Karpas-422 (cell line): ENCODE measurements at regions not wholly inside any gene's neighbourhood (a gene's known extent, or its start where the extent isn't known, plus 50 kb on each side); places are given as distances from the start of the nearest gene placed in this dataset.

Experiments used
- DNase-seq: peaks from one replicate; pipeline ENCODE4 v3.0.0-alpha.2; 2015
- H2AFZ ChIP-seq: fragments of 200-600 bp; sonication (generic); 2 replicates; pipeline ENCODE4 v1.6.1; 2014; ENCODE audit warnings: antibody characterized with exemption, low read length, mixed read lengths
- H3K27ac ChIP-seq: fragments of 200-600 bp; sonication (generic); 2 replicates; pipeline ENCODE4 v1.5.1; 2014; ENCODE audit warnings: mild to moderate bottlenecking, low read length, moderate library complexity
- H3K27me3 ChIP-seq: fragments of 200-600 bp; sonication (generic); 2 replicates; pipeline ENCODE4 v1.6.1; 2014; ENCODE audit warnings: low read length, mixed read lengths
- H3K36me3 ChIP-seq: fragments of 200-600 bp; sonication (generic); 2 replicates; pipeline ENCODE4 v1.6.1; 2014; ENCODE audit warnings: low read length, mixed read lengths; ENCODE audit not compliant: insufficient read depth
- H3K4me1 ChIP-seq: fragments of 200-600 bp; sonication (generic); 2 replicates; pipeline ENCODE4 v1.6.1; 2014; ENCODE audit warnings: mild to moderate bottlenecking, low read length, mixed read lengths
- H3K4me2 ChIP-seq: fragments of 200-600 bp; sonication (generic); 2 replicates; pipeline ENCODE4 v1.6.1; 2014; ENCODE audit warnings: low read length, low read depth, mild to moderate bottlenecking; ENCODE audit not compliant: poor library complexity, severe bottlenecking
- H3K4me3 ChIP-seq: fragments of 200-600 bp; sonication (generic); 2 replicates; pipeline ENCODE4 v1.5.1; 2014; ENCODE audit warnings: mild to moderate bottlenecking, antibody characterized with exemption, low read length, mixed read lengths
- H3K79me2 ChIP-seq: fragments of 200-600 bp; sonication (generic); 2 replicates; pipeline ENCODE4 v1.6.1; 2014; ENCODE audit warnings: mild to moderate bottlenecking, low read length, mixed read lengths
- H3K9ac ChIP-seq: fragments of 200-600 bp; sonication (generic); 2 replicates; pipeline ENCODE4 v1.6.0; 2014; ENCODE audit warnings: low read length
- H3K9me2 ChIP-seq: fragments of 200-600 bp; sonication (generic), shearing (Covaris generic); replicated peaks from 2 replicates; pipeline ENCODE4 v1.6.0; 2014; ENCODE audit warnings: mild to moderate bottlenecking, low read length, moderate library complexity; ENCODE audit not compliant: insufficient read depth
- H3K9me3 ChIP-seq: fragments of 300-700, 200-600 bp; sonication (generic); 2 replicates; pipeline ENCODE4 v1.6.1; 2014; ENCODE audit warnings: low read length, mixed read lengths
- H4K20me1 ChIP-seq: fragments of 200-600 bp; sonication (generic); 2 replicates; pipeline ENCODE4 v1.6.1; 2014; ENCODE audit warnings: mild to moderate bottlenecking, antibody characterized with exemption, low read length, low read depth; ENCODE audit not compliant: insufficient read depth

DNA sequence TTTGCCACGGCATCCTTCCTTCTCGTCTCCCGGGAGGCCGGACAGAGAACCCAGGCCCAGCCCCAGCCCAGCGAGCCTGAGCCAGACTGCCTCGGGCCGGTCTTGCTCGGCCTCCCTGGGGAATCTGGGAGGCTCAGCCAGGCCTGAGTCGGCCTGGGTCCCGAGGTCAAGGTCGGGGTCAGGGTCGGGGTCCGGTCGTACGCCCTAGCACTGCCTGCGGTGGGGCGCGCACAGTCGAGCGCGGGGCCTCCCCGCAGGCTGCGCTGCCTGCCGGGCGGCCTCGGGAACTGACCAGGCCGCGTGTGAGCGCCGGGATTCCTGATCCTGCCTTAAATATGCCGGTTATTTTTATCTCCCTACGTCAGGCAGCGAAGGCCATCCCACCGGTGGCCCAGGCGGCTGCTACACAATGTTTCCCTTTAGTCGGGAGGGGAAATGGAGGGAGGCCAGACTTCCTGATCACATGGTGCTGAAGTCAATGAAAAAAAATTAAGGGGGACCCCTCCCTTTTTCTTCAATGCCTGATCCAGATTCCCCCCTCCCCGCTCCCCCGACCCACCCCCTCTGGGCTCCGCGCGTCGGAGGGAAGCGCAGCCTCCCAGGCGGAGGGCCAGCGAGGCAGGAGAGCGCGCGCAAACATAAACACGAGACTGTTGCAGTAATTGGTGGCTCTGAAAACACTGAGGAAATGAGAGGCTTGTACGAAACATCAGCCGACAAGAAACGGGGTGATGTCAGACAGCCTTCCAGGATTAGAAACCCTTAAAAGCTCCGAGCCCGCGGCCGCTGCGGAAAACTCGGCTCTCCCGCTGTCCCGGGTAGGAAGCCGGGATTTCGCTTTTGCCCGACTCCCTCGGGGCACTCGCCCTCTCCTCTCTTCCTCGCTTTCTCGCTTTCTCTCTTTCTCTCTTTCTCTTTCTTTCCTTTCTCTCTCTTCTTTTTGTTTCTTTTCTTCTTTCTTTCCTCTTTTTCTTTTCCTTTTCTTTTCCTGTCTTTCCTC, 148.2 kb upstream of the KLF4 start:
- Histone ChIP-seq H3K4me1 (no peaks in the 10 kb centered on the region), H3K36me3 (no peaks in the 10 kb centered on the region), H4K20me1 (no peaks in the 10 kb centered on the region), H3K27me3 (no peaks in the 10 kb centered on the region; the same call in 1 of the 2 replicates), H3K4me2 (no peak overlapping the region), H2AFZ (no peak overlapping the region), H3K79me2 (no peaks in the 10 kb centered on the region), H3K9ac (no peak overlapping the region), H3K9me2 (no peaks in the 10 kb centered on the region), H3K9me3 (no peaks in the 10 kb centered on the region), H3K27ac (no peak overlapping the region), H3K4me3 (no peak overlapping the region)
- no peak for DNase-seq

- no peak overlapping the region for H3K4me2 ChIP-seq
- H3K4me3 ChIP-seq, result no peak overlapping the region
Measured at GRCh38 chr9:107636571-107637381, 147.2 kb upstream of the KLF4 start.

GRCh38 chr9:107635803-107636174, 146.2 kb upstream of the KLF4 start:
- H3K36me3 ChIP-seq, result no peaks in the 10 kb centered on the region
- H3K79me2 ChIP-seq, result no peaks in the 10 kb centered on the region
- H3K4me1 ChIP-seq, result no peaks in the 10 kb centered on the region
- no peaks in the 10 kb centered on the region for H4K20me1 ChIP-seq
- no peak overlapping the region for H3K9ac ChIP-seq
- no peaks in the 10 kb centered on the region; the same call in 1 of the 2 replicates for H3K27me3 ChIP-seq
- no peak overlapping the region for H3K4me2 ChIP-seq
- H3K4me3 ChIP-seq, result no peak overlapping the region
- H3K9me2 ChIP-seq, result no peaks in the 10 kb centered on the region
- no peak overlapping the region for H2AFZ ChIP-seq
- no peak overlapping the region for H3K27ac ChIP-seq
- DNase-seq, result no peak
- H3K9me3 ChIP-seq, result no peaks in the 10 kb centered on the region

More at GRCh38 chr9:107636571-107637381, 147.2 kb upstream of the KLF4 start:
- H3K9ac ChIP-seq, result no peak overlapping the region
- no peak overlapping the region for H2AFZ ChIP-seq
- no peaks in the 10 kb centered on the region for H4K20me1 ChIP-seq
- H3K27ac ChIP-seq, result no peak overlapping the region
- H3K4me1 ChIP-seq, result no peaks in the 10 kb centered on the region
- H3K27me3 ChIP-seq, result no peaks in the 10 kb centered on the region; the same call in 1 of the 2 replicates
- no peaks in the 10 kb centered on the region for H3K79me2 ChIP-seq
- DNase-seq, result no peak
- H3K36me3 ChIP-seq, result no peaks in the 10 kb centered on the region
- no peaks in the 10 kb centered on the region for H3K9me2 ChIP-seq
- H3K9me3 ChIP-seq, result no peaks in the 10 kb centered on the region

DNA sequence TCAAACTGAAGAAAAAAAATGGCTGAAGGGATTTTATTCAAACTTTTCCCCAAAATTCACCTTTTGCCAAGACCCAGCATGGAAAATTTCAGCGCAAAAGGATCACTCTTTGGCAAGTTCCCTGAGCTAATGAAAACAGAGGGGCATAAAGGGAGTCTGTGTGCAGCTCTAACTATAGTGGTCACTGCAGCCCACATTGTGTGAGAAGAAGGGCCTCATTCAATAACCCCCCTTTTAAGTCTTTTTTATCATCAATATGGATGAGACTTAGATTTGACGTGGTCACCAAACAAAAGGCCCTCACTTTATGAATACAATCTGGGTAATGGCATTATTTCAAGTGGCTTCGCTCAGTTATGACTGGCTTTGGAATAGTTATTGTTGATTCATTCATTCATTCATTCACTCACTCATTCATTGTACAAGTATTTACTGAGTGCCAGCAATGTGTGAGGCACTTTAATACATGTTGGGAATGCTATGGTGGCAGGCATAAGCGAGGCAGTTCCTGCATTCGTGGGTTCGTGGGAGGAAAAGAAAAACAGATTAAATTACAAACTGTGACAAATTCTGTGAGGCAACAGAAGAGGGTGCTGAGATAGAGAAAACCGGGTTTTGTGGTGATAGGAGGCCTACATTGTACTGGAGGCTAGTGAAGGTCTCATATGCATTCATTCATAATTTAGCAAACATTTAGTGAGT, 145.7 kb upstream of the KLF4 start:
- no peak for DNase-seq
- no peaks in the 10 kb centered on the region for H3K9me3 ChIP-seq
- H3K4me1 ChIP-seq, result no peaks in the 10 kb centered on the region
- H3K9ac ChIP-seq, result no peak overlapping the region
- no peaks in the 10 kb centered on the region for H3K9me2 ChIP-seq
- H3K79me2 ChIP-seq, result no peaks in the 10 kb centered on the region
- H3K4me3 ChIP-seq, result no peak overlapping the region
- H2AFZ ChIP-seq, result no peak overlapping the region
- H4K20me1 ChIP-seq, result no peaks in the 10 kb centered on the region
- no peaks in the 10 kb centered on the region for H3K36me3 ChIP-seq
- no peaks in the 10 kb centered on the region; the same call in 1 of the 2 replicates for H3K27me3 ChIP-seq
- no peak overlapping the region for H3K27ac ChIP-seq
- H3K4me2 ChIP-seq, result no peak overlapping the region

DNA sequence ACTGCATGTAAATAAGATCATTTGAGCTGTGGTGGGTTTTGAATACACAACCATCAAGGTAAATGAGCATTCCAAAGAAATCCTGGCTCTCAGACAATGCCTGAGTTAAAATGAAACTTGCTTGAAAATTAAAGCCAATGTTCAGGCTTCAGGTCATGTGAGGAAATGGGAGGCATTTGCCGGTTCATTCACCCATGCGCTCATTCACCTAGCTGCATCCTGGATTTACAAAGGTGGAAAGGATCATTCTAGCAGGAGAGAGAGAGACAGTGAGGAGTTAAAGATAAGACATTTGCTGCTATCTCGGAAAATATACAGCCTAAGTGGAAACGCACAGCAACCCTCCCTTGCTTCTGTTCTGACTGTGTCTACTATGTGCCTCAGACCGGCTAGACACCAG, 143.8 kb upstream of the KLF4 start:
- H4K20me1 ChIP-seq, result no peaks in the 10 kb centered on the region
- no peak overlapping the region for H3K27ac ChIP-seq
- H2AFZ ChIP-seq, result no peak overlapping the region
- no peaks in the 10 kb centered on the region for H3K4me1 ChIP-seq
- H3K36me3 ChIP-seq, result no peaks in the 10 kb centered on the region
- H3K9me3 ChIP-seq, result no peaks in the 10 kb centered on the region
- no peaks in the 10 kb centered on the region for H3K9me2 ChIP-seq
- no peak overlapping the region for H3K4me3 ChIP-seq
- no peaks in the 10 kb centered on the region for H3K79me2 ChIP-seq
- DNase-seq, result no peak
- H3K4me2 ChIP-seq, result no peak overlapping the region
- no peaks in the 10 kb centered on the region; the same call in 1 of the 2 replicates for H3K27me3 ChIP-seq
- no peak overlapping the region for H3K9ac ChIP-seq

- no peaks in the 10 kb centered on the region for H3K4me1 ChIP-seq
- H3K9ac ChIP-seq, result no peak overlapping the region
- H3K36me3 ChIP-seq, result no peaks in the 10 kb centered on the region
- H3K4me3 ChIP-seq, result no peak overlapping the region
- no peaks in the 10 kb centered on the region for H4K20me1 ChIP-seq
- H3K4me2 ChIP-seq, result no peak overlapping the region
- H3K27ac ChIP-seq, result no peak overlapping the region
- no peaks in the 10 kb centered on the region for H3K9me3 ChIP-seq
- DNase-seq, result no peak
- H3K9me2 ChIP-seq, result no peaks in the 10 kb centered on the region
- H2AFZ ChIP-seq, result no peak overlapping the region
- no peaks in the 10 kb centered on the region; the same call in 1 of the 2 replicates for H3K27me3 ChIP-seq
- H3K79me2 ChIP-seq, result no peaks in the 10 kb centered on the region
Measured at GRCh38 chr9:107632661-107633060, 143.1 kb upstream of the KLF4 start.

DNA sequence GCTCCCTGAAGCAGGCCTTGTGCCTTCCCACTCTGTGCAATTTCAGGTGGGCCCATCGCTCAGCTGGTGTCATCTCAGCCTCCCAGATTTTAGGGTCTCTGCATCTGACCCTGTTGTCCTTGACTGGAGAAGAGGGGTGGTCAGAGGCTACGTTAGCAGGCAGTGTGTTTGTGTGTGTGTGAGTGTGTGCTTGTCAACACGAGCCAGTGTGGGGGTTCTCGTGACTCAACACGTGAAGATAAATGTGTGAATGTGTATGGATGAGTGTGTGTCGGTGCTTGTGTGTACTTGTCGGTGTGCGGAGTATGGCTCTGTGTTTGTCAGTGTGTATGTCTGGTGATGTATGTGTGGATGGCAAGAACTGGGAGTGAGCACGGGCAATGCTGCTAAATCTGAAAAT, 142.6 kb upstream of the KLF4 start:
- Histone ChIP-seq H2AFZ (no peak overlapping the region), H3K9ac (no peak overlapping the region), H3K4me1 (no peaks in the 10 kb centered on the region), H3K27ac (no peak overlapping the region), H3K9me3 (no peaks in the 10 kb centered on the region), H4K20me1 (no peaks in the 10 kb centered on the region), H3K9me2 (no peaks in the 10 kb centered on the region), H3K36me3 (no peaks in the 10 kb centered on the region), H3K4me3 (no peak overlapping the region), H3K79me2 (no peaks in the 10 kb centered on the region), H3K4me2 (no peak overlapping the region), H3K27me3 (no peaks in the 10 kb centered on the region; the same call in 1 of the 2 replicates)
- no peak for DNase-seq
